Superior temporal gyrus (tissue), 1 donor: ENCODE measurements at regions not wholly inside any gene's neighbourhood (a gene's known extent, or its start where the extent isn't known, plus 50 kb on each side); places are given as distances from the start of the nearest gene placed in this dataset.

ENCODE experiments used
- DNase-seq: peaks from one replicate; pipeline ENCODE4 v3.0.0-alpha.2; 2016; ENCODE audit errors: extremely low spot score

DNA sequence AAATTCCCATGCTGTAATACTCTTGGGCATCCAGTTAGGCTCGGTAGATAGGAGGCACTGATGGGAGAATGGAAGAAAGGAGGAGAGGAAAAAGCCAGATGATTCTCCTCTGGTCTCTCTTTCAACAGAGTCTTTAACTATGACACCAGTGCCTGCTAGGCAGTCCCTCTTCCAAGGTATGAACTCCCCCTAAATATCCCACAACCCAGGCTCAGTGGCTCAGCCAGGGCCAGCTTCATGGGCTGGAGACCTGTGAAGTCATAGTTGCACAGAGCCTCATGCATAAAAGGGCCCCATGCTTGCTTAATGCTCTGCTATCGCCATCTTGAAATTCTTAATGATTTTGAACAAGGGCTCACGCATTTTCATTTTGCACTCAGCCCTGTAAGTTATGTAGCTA, 869.2 kb upstream of the GCFC2 start:
- no peak for DNase-seq

GRCh38 chr2:76572981-76573380, 862.3 kb upstream of the GCFC2 start:
- DNase-seq = no peak

GRCh38 chr2:76569819-76570218, 859.1 kb upstream of the GCFC2 start:
- no peak for DNase-seq

- no peak for DNase-seq
These were observed 856.8 kb upstream of the GCFC2 start for GRCh38 chr2:76567478-76567877.

- no peak for DNase-seq
These were observed 854.0 kb upstream of the GCFC2 start for GRCh38 chr2:76564734-76565133.

- DNase-seq = no peak
These were observed 853.0 kb upstream of the GCFC2 start for GRCh38 chr2:76563730-76564129.

DNA sequence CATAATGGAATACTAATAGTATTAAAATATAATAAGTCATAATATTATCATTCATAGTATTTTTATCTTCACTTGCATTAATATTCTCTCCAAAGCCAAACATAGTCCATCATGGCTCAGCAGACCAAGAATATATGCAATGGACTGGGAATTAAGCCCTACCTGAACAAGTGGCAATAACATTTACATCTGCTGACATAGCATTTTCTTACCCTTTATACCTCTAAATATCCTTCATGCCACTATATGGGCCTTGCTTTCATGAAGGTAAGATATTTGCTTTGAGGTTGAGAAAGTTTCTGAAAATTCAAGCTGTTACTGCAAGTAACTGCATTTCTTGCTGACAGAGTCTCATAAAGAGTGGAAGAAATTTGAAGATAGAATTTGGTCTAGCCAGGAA, 847.4 kb upstream of the GCFC2 start:
- DNase-seq = no peak

GRCh38 chr2:76556018-76556417, 845.3 kb upstream of the GCFC2 start:
- DNase-seq = no peak

DNA sequence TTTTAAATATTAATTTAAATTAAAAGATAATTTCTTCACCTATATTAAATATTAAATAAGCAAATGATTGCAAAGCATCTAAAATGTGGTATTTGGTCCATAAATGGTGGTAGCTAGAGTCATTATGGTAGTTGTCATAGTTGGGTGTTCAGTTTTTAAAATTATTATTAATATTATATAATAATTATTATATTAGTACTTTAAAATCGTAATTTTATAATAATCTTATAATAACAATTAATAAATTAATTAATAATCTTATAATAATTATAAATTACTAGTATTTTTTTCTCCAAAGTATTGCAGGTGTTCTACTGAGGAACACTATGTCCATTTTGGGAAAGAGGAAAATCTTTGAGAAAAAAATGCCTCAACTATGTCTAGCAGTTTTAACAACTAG, 835.5 kb upstream of the GCFC2 start:
- no peak for DNase-seq

DNA sequence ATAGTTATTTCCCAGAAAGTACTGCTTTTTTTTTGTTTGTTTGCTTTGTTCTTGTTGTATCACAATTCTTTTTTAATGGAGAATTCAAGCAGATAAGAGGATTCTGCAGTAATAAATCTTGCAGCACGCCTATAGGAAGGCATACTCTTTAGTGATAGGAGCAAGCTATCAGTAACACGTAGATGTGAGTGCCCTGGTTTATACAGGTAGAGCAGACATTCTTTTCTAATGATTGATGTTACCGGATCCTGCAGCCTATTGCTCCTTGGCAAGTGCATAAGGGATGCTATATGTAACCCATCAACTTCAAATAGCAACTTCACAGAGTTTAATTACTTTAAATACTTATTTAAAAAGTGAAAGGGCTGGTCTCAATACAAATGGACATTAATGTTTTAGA, 834.2 kb upstream of the GCFC2 start:
- DNase-seq = no peak

GRCh38 chr2:76517574-76517909, 806.8 kb upstream of the GCFC2 start:
- DNase-seq = no peak

DNA sequence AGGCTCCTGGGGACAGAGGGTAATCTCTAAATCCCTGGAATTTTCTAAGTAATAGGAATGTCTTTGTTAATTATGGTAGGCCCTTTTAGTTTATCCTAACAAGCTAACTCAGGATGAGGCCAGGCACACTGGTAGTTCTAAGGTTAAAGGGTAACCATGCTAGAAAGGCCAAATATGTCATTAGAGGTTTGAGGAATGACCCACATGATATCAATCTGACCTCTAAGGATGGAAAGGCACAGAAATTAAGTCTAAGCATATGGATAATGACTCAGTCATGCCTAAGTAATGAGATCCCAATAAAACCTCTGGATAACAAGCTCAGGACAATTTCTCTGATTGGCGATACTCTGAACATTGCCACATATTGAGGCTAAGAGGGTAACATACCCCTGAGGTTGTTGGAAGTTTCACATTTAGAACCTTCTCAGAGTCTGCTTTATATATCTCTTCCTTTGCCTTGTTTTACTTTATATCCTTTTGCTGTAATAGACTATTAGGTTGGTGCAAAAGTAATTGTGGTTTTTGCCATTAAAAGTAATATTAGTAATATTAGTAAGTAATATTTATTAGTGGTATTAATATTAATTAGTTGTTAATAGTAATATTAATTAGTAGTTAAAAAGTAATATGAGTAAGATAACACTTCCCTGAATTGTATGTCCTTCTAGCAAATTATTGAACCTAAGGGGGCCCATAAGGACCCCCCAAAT, 806.3 kb upstream of the GCFC2 start:
- no peak for DNase-seq

DNA sequence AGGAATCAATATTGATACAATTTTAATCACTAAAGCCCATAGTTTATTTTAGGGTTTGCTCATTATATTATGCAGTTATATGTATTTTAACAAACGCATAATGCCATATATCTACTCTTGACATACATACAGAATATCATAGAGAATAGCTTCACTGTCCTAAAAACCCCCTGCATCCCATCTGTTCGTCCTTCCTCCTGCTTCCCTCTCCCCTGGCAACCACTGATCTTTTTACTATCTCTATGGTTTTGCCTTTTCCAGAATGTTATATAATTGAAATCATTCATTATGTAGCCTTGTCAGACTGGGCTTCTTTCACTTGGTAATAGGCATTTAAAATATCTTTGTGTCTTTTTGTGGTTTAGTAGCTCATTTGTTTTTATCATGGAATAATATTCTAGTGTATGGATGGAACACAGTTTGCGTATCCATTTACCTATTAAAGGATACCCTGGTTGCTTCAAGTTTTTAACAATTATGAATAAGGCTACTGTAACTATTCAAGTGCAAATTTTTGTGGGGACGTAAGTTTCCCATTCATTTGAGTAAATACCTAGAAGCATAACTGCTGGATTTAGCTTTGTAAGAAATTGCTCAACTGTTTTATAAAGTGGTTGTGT, 801.6 kb upstream of the GCFC2 start:
- DNase-seq = no peak

GRCh38 chr2:76506538-76506937, 795.8 kb upstream of the GCFC2 start:
- DNase-seq = no peak

GRCh38 chr2:76501641-76502040, 790.9 kb upstream of the GCFC2 start:
- no peak for DNase-seq

DNA sequence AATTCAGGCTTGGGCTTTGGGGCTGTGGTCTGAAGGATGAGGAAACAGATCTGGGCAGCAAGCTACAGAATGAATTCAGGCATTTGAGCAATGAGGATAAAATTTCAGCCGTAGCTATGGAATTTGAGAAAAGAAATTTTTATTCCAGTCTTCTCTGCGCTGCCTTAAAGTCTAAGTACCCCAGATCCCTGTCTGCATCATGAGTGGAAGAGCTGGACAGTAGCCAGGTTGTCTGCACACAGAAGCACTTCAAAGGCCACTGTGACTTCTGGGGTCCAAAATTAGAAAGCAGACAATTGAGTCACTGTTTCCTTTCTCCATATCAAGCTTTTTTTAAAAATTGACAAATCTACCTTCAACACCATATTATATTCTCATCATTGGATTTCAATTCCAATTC, 787.6 kb upstream of the GCFC2 start:
- no peak for DNase-seq

DNA sequence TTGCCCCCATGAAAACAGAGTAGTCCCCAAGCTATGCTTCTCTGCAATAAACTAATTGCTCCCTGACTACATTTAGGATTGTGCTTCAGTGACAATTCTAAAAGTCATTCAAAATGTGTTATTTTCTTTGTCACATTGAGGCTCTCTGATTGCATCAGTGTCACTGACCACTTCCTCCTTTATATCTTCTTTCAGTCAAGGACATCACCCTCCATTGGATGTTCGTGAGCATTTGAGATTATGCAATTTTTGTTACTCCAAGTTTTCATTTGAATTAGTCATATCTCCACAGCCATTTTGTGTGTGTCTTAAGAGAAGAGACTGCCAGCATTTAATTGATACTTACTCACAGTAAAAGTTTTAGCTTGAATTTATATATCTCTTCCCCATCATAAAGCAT, 780.8 kb upstream of the GCFC2 start:
- no peak for DNase-seq

DNA sequence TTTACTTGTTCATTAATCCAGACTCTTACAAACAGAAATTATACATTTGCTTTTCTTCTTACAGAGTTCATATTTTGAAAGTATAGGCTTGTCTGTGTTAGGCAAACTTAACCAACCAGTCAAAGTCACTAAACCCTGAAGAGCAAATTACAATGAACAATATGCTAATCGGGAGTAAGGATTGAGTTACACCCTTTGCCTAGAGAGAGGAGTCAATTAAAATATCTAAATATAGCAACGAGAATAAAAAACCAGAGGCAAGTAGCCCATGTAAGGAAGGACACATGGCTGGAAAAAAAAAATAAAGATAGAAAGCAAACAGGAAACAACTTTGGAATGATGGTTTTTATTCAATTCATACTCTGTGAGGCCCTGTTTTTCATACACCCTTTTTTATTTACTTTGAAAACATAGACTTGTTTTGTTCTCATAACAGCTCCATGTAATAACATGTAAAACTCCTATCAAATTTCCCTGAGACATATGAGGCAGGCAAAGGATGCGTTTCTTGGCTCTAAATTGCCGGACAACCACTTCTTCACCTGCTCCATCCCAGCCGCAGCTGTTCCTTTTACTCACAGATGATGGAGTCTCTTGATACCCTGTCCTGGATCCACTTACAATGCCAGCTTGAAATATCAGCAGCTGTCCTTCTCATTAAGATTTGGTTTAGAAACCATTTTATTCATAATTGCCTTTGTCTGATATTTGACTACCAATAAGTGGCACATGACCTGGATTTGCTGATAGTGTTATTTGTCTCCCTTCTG, 767.7 kb upstream of the GCFC2 start:
- DNase-seq = no peak

- DNase-seq = no peak
These were observed 762.2 kb upstream of the GCFC2 start for GRCh38 chr2:76472946-76473345.

DNA sequence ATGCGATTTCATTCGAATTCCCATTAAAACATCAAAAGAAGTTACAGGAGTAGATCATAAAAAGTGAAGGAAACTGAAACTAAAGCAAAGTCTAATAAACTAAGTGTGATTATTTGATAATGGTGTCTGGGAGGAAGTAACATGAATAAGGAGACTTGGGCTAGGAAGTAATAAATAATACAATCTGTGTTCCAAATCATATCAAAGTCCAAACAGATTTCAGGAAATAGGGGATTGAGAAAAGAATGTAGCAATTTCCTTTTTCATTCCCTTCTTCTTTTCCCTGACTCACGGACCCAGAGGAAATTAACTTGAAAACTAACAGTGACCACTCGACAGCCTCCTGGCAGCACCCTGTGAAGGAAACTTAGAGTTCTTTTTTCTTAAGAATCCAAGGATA, 758.4 kb upstream of the GCFC2 start:
- DNase-seq = no peak

- no peak for DNase-seq
These were observed 756.6 kb upstream of the GCFC2 start for GRCh38 chr2:76467326-76467725.

GRCh38 chr2:76464310-76464709, 753.6 kb upstream of the GCFC2 start:
- no peak for DNase-seq

DNA sequence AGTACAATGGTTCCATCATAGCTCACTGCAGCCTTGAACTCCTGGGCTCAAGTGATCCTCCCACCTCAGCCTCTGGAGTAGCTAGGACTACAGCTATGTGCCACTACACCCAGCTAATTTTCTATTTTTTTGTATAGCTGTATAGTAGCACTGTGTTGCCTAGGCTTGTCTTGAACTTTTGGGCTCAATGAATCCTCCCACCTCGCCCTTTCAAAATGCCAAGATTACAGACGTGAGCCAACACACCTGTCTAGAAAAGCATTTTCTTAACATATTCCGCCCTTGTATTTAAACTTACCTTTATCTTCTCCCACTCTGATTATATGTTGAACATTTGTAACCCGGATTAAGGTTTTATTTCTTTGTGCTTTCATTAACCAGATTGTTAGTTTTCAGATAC, 750.7 kb upstream of the GCFC2 start:
- no peak for DNase-seq
